Cardiac fibroblast (primary cell): ENCODE measurements at regions not wholly inside any gene's neighbourhood (a gene's known extent, or its start where the extent isn't known, plus 50 kb on each side); places are given as distances from the start of the nearest gene placed in this dataset.

Source experiments
- DNase-seq, 2 donors: peaks; one replicate each; pipeline versions ENCODE4 v3.0.0 to v3.0.0-alpha.2; 2010; ENCODE audit warnings: low read depth in 2 of 2
- H3K4me3 ChIP-seq, 2 donors: replicated peaks in 1 of 2; 1 replicate in 1 of 2; 2 replicates in 1 of 2; pipeline ENCODE4 v1.5.1; 2011; ENCODE audit warnings: low read depth in 2 of 2, low read length in 2 of 2, mild to moderate bottlenecking in 2 of 2, moderate library complexity in 1 of 2
- TF ChIP-seq, protein P1 (sequence below): IDR thresholded peaks from one replicate; pipeline ENCODE4 v1.5.1; 2011; ENCODE audit warnings: low read depth, mild to moderate bottlenecking, low read length, inconsistent platforms

DNA sequence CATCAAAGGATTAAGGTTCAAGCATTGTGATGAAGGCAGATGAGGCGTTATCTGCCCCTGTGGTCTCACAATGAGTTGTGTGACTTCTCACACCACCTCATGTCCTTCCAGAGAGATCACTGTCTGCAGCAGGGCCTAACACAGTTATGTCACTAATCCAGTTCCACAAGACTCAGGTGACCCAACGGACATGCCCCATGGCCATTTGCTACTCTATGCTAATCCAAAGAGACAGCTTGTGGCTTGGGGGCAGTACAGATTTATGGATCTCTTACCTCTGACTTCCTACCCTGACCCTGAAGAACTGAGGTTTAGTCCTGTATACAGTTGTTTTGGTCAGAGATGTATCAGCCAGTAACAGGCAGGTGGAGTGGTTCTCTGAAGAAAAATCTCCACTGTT, 147.1 kb downstream of the GLUL start:
- no peak for DNase-seq
- no peak overlapping the region for H3K4me3 ChIP-seq
- TF ChIP-seq, protein P1, sequence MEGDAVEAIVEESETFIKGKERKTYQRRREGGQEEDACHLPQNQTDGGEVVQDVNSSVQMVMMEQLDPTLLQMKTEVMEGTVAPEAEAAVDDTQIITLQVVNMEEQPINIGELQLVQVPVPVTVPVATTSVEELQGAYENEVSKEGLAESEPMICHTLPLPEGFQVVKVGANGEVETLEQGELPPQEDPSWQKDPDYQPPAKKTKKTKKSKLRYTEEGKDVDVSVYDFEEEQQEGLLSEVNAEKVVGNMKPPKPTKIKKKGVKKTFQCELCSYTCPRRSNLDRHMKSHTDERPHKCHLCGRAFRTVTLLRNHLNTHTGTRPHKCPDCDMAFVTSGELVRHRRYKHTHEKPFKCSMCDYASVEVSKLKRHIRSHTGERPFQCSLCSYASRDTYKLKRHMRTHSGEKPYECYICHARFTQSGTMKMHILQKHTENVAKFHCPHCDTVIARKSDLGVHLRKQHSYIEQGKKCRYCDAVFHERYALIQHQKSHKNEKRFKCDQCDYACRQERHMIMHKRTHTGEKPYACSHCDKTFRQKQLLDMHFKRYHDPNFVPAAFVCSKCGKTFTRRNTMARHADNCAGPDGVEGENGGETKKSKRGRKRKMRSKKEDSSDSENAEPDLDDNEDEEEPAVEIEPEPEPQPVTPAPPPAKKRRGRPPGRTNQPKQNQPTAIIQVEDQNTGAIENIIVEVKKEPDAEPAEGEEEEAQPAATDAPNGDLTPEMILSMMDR = no peak

DNA sequence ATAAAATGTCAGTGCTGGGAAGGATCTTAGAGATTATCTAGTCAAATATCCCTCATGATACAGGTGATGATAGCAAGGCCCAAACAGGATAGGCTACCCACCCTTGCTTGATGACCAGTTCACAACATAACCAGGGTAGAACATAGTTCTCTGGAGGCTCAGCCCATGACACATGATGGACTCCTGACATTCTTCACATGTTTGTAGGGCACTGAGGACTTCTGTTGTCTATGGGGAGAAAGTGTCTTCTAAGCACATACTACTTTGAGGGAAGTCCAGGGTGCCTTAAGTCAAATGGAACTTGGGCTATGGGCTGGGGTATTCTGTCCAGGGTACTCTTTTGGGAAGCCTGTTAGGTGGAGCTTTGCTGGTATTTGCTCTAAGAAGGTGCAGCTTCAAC, 148.9 kb downstream of the GLUL start:
- no peak overlapping the region for H3K4me3 ChIP-seq
- TF ChIP-seq, protein P1 = no peak
- no peak for DNase-seq

GRCh38 chr1:182240085-182240484, 151.5 kb downstream of the GLUL start:
- no peak overlapping the region for H3K4me3 ChIP-seq
- TF ChIP-seq, protein P1 = no peak
- no peak for DNase-seq

DNA sequence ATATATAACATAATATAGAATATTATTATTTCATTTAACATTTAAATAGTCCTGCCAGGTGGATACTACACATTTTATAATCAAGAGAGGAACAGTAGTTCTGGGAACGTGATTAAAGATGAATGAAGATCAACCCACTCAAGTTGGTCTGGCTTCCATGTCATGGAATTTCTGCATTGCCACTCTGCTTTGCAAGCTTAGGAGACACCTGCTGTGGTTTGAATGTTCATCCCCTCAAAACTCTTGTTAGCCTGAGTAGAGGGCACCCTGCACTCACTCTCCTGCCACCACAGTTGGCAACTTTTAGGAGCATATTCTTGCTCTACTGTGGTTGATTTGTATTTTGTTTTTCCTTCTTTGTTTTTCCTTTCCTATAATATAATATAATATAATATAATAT, 153.2 kb downstream of the GLUL start:
- H3K4me3 ChIP-seq = no peak overlapping the region
- TF ChIP-seq, protein P1 = no peak
- DNase-seq = no peak

DNA sequence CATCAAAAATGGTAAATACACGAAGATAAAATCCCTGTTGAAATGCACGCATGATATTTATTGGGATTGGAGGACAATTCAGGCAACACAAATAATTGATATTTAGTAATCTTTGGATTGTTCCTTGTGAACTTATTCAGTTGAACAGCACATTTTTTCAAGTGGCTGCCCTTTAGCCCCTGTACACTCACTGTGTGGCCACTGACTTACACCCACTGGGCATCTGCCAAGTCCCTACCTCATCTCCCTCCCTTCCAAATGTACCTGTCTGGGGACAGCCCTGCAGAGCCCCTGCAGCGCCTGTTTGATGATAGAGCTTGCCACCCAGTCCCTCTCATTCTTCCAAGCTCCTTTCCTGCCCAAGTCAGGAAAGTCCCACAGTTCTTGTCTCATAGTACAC, 154.3 kb downstream of the GLUL start:
- DNase-seq = no peak
- TF ChIP-seq, protein P1 = no peak
- H3K4me3 ChIP-seq = no peak overlapping the region

DNA sequence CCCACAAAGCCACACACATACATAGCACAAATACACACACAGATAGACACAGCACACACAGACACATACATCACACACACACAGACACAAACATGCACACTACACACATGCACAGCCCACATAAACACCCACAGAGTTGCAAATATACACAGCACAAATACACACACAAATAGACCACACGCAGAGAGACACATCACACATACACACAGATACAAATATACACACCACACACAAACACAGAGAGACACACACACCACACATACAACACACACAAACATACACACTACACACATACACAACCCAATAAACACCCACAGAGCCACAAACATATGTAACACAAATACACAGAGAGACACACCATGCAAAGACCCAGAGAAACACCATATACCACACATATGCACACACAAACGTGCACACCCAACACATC, 154.9 kb downstream of the GLUL start:
- TF ChIP-seq, protein P1 = no peak
- no peak overlapping the region for H3K4me3 ChIP-seq
- no peak for DNase-seq

- DNase-seq = no peak
- H3K4me3 ChIP-seq = no peak overlapping the region
- TF ChIP-seq, protein P1 = no peak
These were observed 155.5 kb downstream of the GLUL start for GRCh38 chr1:182235952-182236650.
